ENCODE measurements at regions not wholly inside any gene's neighbourhood (a gene's known extent, or its start where the extent isn't known, plus 50 kb on each side); places are given as distances from the start of the nearest gene placed in this dataset.

- TF ChIP-seq POLR2A (IDR thresholded peaks at IDR 0.05) = no peak
- TF ChIP-seq CTCF (IDR thresholded peaks at IDR 0.05) = no peak
- no peak for TF ChIP-seq POLR2AphosphoS5 (IDR thresholded peaks at IDR 0.05)
- no peak for TF ChIP-seq EP300 (IDR thresholded peaks at IDR 0.05)
Measured at GRCh38 chr2:18708203-18708715, 118.9 kb upstream of the NT5C1B start.

Data from upper lobe of left lung (tissue), 4 donors.